Nephron progenitor cell (in vitro differentiated cells): ENCODE measurements at regions not wholly inside any gene's neighbourhood (a gene's known extent, or its start where the extent isn't known, plus 50 kb on each side); places are given as distances from the start of the nearest gene placed in this dataset.
A peak's percentile ranks its signal among the peaks of the same experiment; 100 is the strongest.

Source experiments
- DNase-seq: peaks from one replicate; pipeline ENCODE4 v3.0.0; 2021
- H3K27ac Mint-ChIP-seq: 2 replicates; pipeline ENCODE4 v1.8.0; 2021; ENCODE audit warnings: mild to moderate bottlenecking, moderate library complexity, mixed read lengths
- H3K27me3 Mint-ChIP-seq: 2 replicates; pipeline ENCODE4 v1.8.0; 2021; ENCODE audit warnings: mild to moderate bottlenecking, low read depth, mixed read lengths; ENCODE audit not compliant: poor library complexity
- H3K36me3 Mint-ChIP-seq: 2 replicates; pipeline ENCODE4 v1.8.0; 2021; ENCODE audit warnings: low read depth, mixed read lengths
- H3K4me1 Mint-ChIP-seq: 2 replicates; pipeline ENCODE4 v1.8.0; 2021; ENCODE audit warnings: mixed read lengths
- H3K4me3 Mint-ChIP-seq: 2 replicates; pipeline ENCODE4 v1.8.0; 2021; ENCODE audit warnings: mild to moderate bottlenecking, moderate library complexity, mixed read lengths
- H3K9me3 Mint-ChIP-seq: 2 replicates; pipeline ENCODE4 v1.8.0; 2021; ENCODE audit warnings: mild to moderate bottlenecking, moderate library complexity, mixed read lengths
- CTCF ChIP-seq: fragments of 200-600 bp; sonication (generic); IDR thresholded peaks from 2 replicates; pipeline ENCODE4 v1.5.0; 2021; ENCODE audit warnings: antibody characterized with exemption

- Mint-ChIP-seq H3K4me3 (peak overlapping the region; percentile 73), H3K27me3 (peaks cover 2% of the 10 kb centered on the region), H3K9me3 (peaks cover 19% of the 10 kb centered on the region), H3K4me1 (peaks cover 5% of the 10 kb centered on the region), H3K36me3 (no peaks in the 10 kb centered on the region), H3K27ac (no peak overlapping the region)
- no peak for DNase-seq
- no peak for TF ChIP-seq CTCF
Measured at GRCh38 chr21:25039461-25040380, 567.6 kb downstream of the MRPL39 start.

GRCh38 chr21:25036775-25037174 is 570.5 kb downstream of the MRPL39 start:
- TF ChIP-seq CTCF = no peak
- Mint-ChIP-seq H3K4me1 (peaks cover 5% of the 10 kb centered on the region), H3K9me3 (peaks cover 12% of the 10 kb centered on the region), H3K27me3 (no peaks in the 10 kb centered on the region), H3K36me3 (no peaks in the 10 kb centered on the region), H3K4me3 (no peak overlapping the region), H3K27ac (no peak overlapping the region)
- no peak for DNase-seq

GRCh38 chr21:25031750-25032149 is 575.5 kb downstream of the MRPL39 start:
- peaks cover 11% of the 10 kb centered on the region for H3K9me3 Mint-ChIP-seq
- TF ChIP-seq CTCF = no peak

GRCh38 chr21:25029580-25029979 is 577.7 kb downstream of the MRPL39 start:
- no peak for TF ChIP-seq CTCF
- Mint-ChIP-seq H3K36me3 (no peaks in the 10 kb centered on the region), H3K4me3 (no peak overlapping the region), H3K9me3 (peaks cover 25% of the 10 kb centered on the region), H3K27ac (no peak overlapping the region), H3K4me1 (no peaks in the 10 kb centered on the region), H3K27me3 (peaks cover 3% of the 10 kb centered on the region)
- no peak for DNase-seq

More at GRCh38 chr21:25031750-25032149, 575.5 kb downstream of the MRPL39 start:
- Mint-ChIP-seq H3K4me3 (no peak overlapping the region), H3K36me3 (no peaks in the 10 kb centered on the region), H3K4me1 (no peaks in the 10 kb centered on the region), H3K27ac (peak overlapping the region; percentile 61), H3K27me3 (no peaks in the 10 kb centered on the region)
- no peak for DNase-seq

GRCh38 chr21:25025596-25025995 is 581.7 kb downstream of the MRPL39 start:
- no peaks in the 10 kb centered on the region for H3K36me3 Mint-ChIP-seq
- peaks cover 34% of the 10 kb centered on the region for H3K9me3 Mint-ChIP-seq
- TF ChIP-seq CTCF = no peak
- H3K4me3 Mint-ChIP-seq = no peak overlapping the region
- H3K4me1 Mint-ChIP-seq = no peaks in the 10 kb centered on the region
- DNase-seq = no peak
- H3K27ac Mint-ChIP-seq = no peak overlapping the region
- H3K27me3 Mint-ChIP-seq = peaks cover 3% of the 10 kb centered on the region

GRCh38 chr21:25024639-25025038 is 582.6 kb downstream of the MRPL39 start:
- H3K4me3 Mint-ChIP-seq = no peak overlapping the region
- no peak for TF ChIP-seq CTCF

More at GRCh38 chr21:25024639-25025038, 582.6 kb downstream of the MRPL39 start:
- Mint-ChIP-seq H3K4me1 (no peaks in the 10 kb centered on the region), H3K27me3 (peaks cover 3% of the 10 kb centered on the region), H3K27ac (no peak overlapping the region), H3K9me3 (peaks cover 41% of the 10 kb centered on the region), H3K36me3 (no peaks in the 10 kb centered on the region)
- no peak for DNase-seq
